SU-DHL-6 (cell line): ENCODE measurements at regions not wholly inside any gene's neighbourhood (a gene's known extent, or its start where the extent isn't known, plus 50 kb on each side); places are given as distances from the start of the nearest gene placed in this dataset.

Source experiments
- CTCF ChIP-seq: fragments of 200-600 bp; sonication (generic); IDR thresholded peaks from one replicate; pipeline ENCODE4 v1.5.1; 2017; ENCODE audit warnings: antibody characterized with exemption, mild to moderate bottlenecking, low read length, moderate library complexity; ENCODE audit not compliant: insufficient read depth, poor library complexity, severe bottlenecking
- EZH2phosphoT487 ChIP-seq: fragments of 200-600 bp; sonication (generic), shearing (Covaris generic); conservative IDR thresholded peaks from 2 replicates; pipeline ENCODE4 v1.6.1; 2018; ENCODE audit warnings: mild to moderate bottlenecking, antibody characterized with exemption, low read length, moderate library complexity, mixed read lengths

- no peak for TF ChIP-seq CTCF
- TF ChIP-seq EZH2phosphoT487, result no peak
Measured at GRCh38 chr4:42216664-42217063, 64.2 kb upstream of the BEND4 start.
